ENCODE measurements at regions not wholly inside any gene's neighbourhood (a gene's known extent, or its start where the extent isn't known, plus 50 kb on each side); places are given as distances from the start of the nearest gene placed in this dataset.
"Not testable (repeated sequence)": the region's sequence is repeated elsewhere in the genome, so short reads cannot be mapped to it uniquely, and the experiment has no call there.

GRCh38 chr3:34013818-34014570, 215.6 kb downstream of the PDCD6IP start:
- no peak for DNase-seq

DNA sequence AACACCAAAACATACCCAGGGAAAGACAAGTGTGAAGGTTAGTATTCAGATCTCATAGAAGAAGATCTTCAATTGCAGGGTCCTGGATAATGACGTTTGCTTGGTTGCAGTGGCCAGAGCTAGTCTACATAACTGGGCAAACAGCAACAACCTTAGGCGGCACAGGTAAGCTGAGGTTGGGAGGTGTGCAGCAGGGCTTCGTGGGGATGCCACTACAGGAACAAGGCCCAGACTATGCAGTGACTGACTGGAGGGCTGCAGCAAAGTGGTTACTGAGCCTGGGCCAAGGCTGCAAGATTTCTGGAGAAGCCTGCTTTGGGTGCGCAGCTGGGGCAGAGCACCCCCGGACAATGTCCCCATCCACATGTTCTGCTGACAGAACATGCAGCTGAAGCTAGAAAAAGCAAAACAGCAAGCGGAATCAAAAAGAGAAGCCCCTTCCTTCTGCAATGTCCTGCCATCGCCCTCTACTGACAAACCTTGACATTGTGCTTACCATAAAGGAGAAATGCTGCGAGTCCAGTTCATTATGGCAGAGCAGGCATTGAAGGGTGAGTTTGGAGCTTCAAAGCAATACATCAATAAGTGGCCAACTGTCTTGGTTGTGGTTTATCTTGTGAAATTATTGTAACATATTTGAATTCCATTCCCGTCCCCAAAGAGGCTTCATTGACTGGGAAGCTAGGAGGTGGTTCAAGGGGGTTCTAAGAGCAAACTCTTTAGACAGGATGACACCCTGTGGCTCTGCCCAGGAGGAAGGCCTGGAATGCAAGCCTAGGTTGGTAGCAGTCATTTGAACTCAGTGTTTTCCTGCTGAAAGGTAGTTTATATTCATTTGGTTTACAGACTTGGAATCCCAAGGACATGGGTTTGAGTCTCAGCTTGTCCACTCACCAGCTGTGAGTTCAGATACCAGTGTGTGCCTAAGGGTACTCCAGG, 217.0 kb downstream of the PDCD6IP start:
- DNase-seq = no peak

DNA sequence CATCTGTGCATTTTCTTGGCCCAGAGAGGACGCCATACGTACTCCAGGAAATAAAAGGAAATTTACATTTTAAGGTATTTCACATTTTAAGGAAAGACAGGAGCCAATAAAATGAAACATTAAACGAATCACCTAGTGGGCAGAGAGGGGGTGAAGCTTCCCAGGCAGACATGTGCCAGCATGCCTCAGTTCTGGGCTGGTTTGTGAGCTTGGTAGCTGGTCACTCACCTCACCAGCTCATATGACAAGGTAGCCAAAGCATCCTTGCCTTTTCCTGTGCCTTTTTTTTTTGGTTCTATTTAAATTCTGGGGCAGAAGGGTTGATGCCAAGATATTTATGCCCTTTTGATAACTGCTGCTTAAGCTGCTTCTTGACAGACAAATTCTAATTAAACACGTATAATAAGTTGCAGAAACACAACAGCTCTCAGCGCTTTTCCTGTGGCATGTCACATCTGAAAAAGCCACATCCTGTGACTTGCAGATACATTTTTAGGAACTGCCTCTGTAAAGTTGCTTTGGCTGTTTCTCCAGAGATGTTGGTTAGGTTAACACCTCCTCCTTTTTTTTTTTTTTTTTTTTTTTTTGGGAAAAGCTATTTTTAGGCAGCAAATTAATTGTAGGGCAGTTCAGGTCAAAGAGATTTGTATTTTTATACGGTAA, 218.6 kb downstream of the PDCD6IP start:
- no peak for DNase-seq

- DNase-seq = no peak
These were observed 219.3 kb downstream of the PDCD6IP start for GRCh38 chr3:34017757-34018156.

DNA sequence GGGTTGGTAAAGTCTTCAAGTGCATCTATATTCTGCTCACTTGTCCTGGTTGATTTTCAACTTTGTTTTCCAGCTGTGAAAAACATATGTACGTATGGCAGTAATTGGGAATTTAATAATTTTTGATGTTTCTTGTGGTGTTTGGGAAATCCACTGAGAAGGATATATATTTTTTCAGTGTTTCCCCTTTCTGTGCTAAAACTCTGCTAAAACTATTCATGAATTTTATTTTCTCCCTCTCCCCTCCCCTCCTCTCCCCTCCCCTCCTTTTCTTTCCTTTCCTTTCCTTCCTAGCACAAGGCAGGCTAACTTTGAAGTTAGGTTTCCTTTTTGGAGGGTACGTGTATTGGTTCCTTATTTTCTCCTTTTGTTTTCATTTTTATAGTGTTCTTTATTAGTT, 220.7 kb downstream of the PDCD6IP start:
- no peak for DNase-seq

DNA sequence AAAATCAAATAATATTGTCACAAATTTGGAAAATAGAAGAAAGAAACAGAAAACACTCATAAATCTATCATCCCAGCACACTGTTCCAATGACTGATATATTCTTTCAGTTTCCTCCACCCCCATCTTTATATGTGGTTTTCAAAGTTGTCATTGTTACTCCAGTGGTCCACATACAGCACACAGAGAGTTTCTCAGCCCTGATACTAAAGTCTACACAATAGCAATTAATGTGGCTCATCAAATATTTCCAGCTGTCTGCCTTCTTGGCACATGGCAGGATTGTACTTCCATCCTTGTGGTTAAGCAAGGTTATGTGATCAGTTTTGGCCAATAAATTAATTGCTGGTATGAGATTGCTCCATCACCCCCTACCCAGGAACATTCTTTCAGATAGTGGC, 221.7 kb downstream of the PDCD6IP start:
- DNase-seq = no peak

DNA sequence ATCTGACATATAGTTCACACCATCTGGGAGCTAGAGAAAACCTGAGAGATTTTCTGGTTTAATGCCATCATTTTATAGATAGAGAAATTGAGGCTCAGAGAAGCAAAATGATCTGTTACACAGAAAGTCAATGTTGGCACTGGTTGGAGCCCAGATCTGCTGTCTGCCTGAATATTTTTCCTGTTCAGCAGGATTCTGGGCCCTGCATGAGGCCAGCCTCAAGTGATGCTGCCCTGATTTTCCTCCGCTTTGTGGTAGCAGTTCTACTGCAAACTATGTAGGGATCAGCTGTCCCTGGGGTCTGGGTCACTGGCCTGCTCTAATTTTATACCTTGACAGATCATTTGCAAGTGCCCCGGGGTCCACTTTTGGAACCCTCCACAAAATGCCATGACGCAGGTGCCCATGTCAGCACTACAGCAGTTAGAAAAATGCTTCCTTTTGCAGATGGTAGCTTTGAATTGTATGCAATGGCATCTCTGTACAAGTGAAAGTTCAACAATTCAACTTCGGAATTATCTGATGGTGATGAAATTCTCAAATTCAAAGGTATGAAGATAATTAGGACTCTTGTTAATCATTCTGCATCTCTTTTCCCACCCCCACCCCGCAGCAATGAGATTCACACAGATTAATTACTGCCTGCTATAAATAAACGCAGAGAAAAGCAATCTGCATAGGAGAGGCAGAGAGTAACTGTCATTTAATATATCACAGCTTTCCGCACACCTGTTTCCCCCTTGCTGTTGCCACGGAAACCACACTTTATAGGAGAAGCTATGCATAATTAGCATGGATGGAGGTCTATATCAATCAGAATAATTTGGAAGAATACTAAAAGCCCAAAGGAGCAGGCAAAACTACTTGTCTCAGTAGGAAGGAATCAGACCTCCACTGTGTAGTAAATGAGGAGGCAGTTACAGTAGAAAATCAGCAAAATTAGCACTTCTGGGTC, 222.6 kb downstream of the PDCD6IP start:
- no peak for DNase-seq

- DNase-seq = no peak
These were observed 223.7 kb downstream of the PDCD6IP start for GRCh38 chr3:34022147-34022546.

- no peak for DNase-seq
These were observed 226.2 kb downstream of the PDCD6IP start for GRCh38 chr3:34024447-34025240.

- no peak for DNase-seq
These were observed 235.4 kb downstream of the PDCD6IP start for GRCh38 chr3:34033839-34034238.

- no peak for DNase-seq
These were observed 236.4 kb downstream of the PDCD6IP start for GRCh38 chr3:34034840-34035239.

DNA sequence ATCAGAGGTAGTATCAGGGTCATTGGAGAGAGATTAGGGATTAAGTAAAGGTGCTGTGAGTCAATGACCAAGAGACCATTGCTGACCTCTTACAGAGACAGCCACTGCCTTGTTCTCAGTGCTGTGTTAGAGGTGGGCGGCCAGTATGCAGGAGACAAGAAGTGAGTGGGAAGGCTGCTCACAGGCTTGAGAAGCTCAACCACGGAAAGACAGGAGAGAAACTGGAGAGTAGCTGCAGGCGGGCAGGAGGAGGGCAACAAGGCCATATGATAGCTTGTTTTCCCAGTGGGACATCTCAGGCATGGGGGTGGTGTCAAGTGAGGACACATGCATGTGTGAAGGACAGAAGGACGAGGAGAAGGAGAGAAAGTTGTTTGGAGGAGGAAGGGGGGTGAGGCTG, 237.3 kb downstream of the PDCD6IP start:
- no peak for DNase-seq

DNA sequence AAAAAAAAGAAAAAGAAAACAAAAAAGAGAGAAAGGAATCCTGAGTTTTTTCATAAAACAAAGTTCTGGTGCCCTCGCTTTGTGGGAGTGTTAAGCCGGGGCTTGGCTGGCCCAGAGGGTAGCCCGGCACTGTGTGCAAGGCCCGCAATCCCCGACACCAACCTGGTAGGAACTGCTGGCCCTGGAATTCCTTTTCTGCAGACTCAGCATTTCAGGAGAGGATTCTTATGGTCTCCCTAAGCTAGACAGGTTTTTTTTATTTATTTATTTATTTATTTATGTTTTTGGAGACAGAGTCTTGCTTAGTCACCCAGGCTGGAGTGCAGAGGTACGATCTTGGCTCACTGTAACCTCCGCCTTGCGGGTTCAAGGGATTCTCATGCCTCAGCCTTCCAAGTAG, 238.8 kb downstream of the PDCD6IP start:
- no peak for DNase-seq

- no peak for DNase-seq
These were observed 239.7 kb downstream of the PDCD6IP start for GRCh38 chr3:34038131-34038530.

DNA sequence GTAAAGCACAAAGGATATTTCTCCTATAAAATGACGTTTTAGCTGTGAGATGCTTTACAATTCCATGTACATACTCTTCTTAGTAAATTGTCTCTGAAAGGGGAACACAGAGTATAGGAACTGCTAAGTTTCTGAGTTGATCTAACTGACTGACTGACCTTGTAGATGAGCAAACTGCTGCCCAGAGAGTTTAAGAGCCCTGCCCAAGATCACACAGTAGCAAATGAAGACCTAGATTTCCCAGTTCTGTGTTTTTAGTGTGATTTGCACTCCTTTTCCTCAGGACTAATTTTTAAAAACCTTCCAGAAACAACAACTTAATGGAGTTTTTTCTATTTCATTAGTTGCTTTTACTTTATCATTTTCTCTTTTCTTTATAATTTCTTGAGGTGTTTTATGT, 247.7 kb downstream of the PDCD6IP start:
- DNase-seq = no peak

DNA sequence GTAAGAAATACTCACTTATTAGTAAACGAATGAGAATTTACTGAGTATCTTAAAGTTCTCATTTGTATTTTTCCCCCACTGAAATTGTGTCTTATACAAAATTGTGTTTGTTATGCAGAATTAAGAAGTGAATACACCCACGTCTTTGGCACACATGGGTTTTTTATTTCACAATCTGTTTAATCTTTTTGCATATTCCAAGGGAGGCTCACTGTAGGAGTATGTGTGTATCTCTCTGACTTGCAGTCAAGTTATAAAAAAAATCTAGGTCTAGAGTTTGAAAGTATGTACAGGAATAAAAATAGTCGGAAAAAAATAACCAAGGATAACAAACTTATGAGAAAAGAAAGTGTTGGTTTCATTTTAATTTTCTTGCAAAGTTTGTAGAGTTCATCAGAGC, 255.2 kb downstream of the PDCD6IP start:
- DNase-seq = no peak

DNA sequence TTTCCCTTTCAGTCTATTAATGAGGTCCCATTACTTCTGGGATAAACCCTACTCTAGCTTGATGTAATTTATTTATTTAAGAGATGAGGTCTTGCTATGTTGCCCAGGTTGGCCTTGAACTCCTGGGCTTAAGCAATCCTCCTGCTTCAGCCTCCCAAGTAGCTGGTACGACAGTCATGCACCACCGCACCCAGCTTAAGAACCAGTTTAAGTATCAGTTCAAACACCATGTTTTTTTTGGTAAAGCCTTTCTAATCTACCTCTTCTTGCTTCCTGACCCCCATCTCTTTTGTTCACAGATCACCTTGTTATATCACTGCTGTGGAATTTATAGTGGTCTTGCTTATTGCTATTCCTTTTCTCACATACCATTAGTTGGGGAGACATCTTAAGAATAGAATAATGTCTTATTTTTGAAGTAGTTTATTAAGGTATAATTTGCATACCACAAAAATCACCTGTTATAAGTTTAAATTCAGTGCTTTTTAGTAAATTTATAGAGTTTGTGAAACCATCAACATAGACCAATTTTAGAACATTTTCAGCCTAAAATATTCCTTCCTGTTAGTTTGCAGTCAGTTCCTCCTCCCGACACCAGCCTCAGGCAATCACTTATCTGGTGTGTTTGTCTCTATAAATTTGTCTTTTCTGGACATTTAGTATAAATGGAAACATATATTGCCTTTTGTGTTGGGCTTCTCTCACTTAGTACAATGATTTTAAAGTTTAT, 257.9 kb downstream of the PDCD6IP start:
- no peak for DNase-seq

- no peak for DNase-seq
These were observed 258.5 kb downstream of the PDCD6IP start for GRCh38 chr3:34056951-34057390.

GRCh38 chr3:34060995-34061394, 262.6 kb downstream of the PDCD6IP start:
- DNase-seq = not testable (repeated sequence)

DNA sequence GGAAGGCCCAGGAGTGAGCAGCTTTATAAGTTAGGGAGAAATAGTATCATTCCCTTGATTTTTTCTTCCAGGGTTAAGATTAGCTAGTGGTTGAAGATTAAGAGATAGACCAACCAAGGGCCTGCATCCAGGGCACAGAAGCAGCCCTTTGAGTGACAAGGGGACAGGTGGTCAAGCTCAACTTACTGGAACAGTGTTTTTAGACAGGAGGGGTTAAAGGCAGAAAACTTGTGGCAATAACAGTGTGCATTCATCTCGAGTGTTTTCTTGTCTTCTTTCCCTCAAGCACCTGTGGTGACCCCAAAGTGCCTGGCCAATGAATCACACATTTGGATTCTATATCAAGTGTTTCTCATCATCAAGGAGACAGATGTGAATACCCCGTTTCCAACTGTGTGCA, 267.5 kb downstream of the PDCD6IP start:
- DNase-seq = no peak

DNA sequence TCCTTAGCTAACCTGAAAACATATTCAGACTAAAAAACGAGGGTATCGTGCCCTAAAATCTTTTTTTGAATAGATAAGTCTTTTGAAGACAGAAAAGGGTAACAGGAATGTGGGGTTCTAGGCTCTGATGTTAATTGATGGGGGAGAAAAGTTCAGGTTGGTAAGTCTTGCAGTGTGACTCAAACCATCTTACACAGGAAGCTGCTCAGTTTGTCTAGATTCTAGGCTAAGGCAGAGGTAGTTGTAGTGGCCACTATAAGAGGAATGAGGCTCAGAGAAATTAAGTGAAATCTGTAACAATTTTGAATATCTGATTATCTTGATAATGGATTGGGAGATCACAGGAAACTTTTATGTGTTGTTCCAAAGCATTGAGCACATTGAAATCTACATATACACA, 267.9 kb downstream of the PDCD6IP start:
- no peak for DNase-seq
